Colonic mucosa (tissue), 4 donors: ENCODE measurements at regions not wholly inside any gene's neighbourhood (a gene's known extent, or its start where the extent isn't known, plus 50 kb on each side); places are given as distances from the start of the nearest gene placed in this dataset.

Experiments used
- DNase-seq: peaks from one replicate; pipeline ENCODE4 v3.0.0-alpha.2; 2020
- H3K27ac ChIP-seq: fragments of 200-600 bp; one replicate; pipeline ENCODE4 v1.8.0; 2021
- H3K27me3 ChIP-seq: fragments of 200-600 bp; one replicate; pipeline ENCODE4 v1.8.0; 2021
- H3K36me3 ChIP-seq: fragments of 200-600 bp; one replicate; pipeline ENCODE4 v1.8.0; 2021
- H3K4me1 ChIP-seq: fragments of 200-600 bp; one replicate; pipeline ENCODE4 v1.8.0; 2021; ENCODE audit warnings: mild to moderate bottlenecking
- H3K4me3 ChIP-seq: fragments of 200-600 bp; one replicate; pipeline ENCODE4 v1.8.0; 2021
- H3K9ac ChIP-seq, 2 donors: one replicate each; pipeline ENCODE4 v1.7.0; 2013; ENCODE audit warnings: control low read depth in 2 of 2, low read depth in 2 of 2, low read length in 2 of 2
- H3K9me3 ChIP-seq: fragments of 200-600 bp; one replicate; pipeline ENCODE4 v1.8.0; 2021
- CTCF ChIP-seq: fragments of 200-600 bp; IDR thresholded peaks from one replicate; pipeline ENCODE4 v1.8.0; 2022; ENCODE audit warnings: antibody characterized with exemption, mild to moderate bottlenecking
- intact Hi-C: fragments of 100-400 bp; cut with DNase I; formaldehyde crosslinking; loops from one replicate; pipeline ENCODE4 v1.14.1; 2022
- donor health status: healthy.
- donor health status: DM: no; HTN: no; CAD: no.
- donor health status: DM: no; HTN: no; CAD: no.

DNA sequence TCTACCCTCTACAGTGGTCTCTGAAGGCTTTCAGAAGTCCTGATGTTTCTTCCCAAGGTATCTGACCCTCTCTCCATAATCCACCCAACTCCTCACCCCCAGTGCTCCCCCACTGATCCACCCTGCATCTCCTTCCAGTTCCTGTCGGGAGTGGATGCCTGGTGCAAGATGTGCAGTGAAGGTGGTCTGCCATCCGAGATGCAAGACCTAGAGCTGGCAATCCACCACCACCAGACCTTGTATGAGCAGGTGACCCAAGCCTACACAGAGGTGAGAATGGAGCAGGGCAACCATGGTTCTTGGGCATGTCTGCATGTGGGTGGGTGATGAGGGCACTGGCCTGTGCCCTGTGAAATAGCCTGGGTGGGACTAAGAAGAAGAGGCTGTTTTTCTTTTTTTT is 337.8 kb upstream of the ROPN1 start:
- H3K4me1 ChIP-seq, result no peaks in the 10 kb centered on the region
- no peaks in the 10 kb centered on the region for H3K36me3 ChIP-seq
- H3K4me3 ChIP-seq, result no peak overlapping the region
- no peak for TF ChIP-seq CTCF
- no peaks in the 10 kb centered on the region for H3K27me3 ChIP-seq
- H3K9ac ChIP-seq, result no peak overlapping the region
- no peak for DNase-seq
- intact Hi-C loops, result no loop called here
- H3K27ac ChIP-seq, result no peak overlapping the region
- no peaks in the 10 kb centered on the region for H3K9me3 ChIP-seq

GRCh38 chr3:124333931-124334640 is 342.2 kb upstream of the ROPN1 start:
- Histone ChIP-seq H3K4me1 (no peaks in the 10 kb centered on the region), H3K9ac (no peak overlapping the region), H3K4me3 (no peak overlapping the region), H3K9me3 (no peaks in the 10 kb centered on the region), H3K27ac (no peak overlapping the region), H3K27me3 (no peaks in the 10 kb centered on the region), H3K36me3 (no peaks in the 10 kb centered on the region)
- intact Hi-C loops, result no loop called here
- TF ChIP-seq CTCF, result no peak
- DNase-seq, result no peak

DNA sequence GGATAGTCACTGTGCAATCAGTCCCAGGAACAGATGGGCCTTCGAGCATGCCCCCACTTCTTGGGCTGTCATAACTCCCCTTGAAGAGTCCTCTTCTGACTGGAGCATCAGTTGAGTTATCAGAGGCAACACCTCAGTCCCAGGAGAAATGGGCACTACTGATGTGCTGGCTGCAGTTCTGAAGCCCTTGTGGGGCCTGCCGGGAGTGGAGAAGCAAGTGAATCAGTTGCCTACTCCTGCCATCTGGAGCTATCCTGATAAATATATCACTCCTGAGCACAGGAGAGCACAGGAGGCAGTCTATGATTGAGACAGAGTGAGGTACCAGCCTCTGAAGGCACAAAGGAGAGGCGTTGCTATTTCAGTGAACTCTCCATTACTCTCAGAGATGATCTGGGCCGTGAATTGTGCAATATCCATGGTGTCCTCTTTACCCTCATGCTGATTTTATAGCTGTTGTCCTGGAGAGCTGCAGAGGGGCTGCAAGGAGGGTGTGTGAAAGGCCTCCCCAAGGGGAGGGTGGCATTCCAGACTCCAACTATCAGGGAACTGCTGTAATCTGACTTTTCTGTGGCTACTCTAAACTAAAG is 344.2 kb upstream of the ROPN1 start:
- Histone ChIP-seq H3K27me3 (no peaks in the 10 kb centered on the region), H3K4me3 (no peak overlapping the region), H3K4me1 (no peaks in the 10 kb centered on the region), H3K9me3 (no peaks in the 10 kb centered on the region), H3K36me3 (no peaks in the 10 kb centered on the region), H3K27ac (no peak overlapping the region), H3K9ac (no peak overlapping the region)
- TF ChIP-seq CTCF, result no peak
- intact Hi-C loops, result no loop called here
- no peak for DNase-seq

DNA sequence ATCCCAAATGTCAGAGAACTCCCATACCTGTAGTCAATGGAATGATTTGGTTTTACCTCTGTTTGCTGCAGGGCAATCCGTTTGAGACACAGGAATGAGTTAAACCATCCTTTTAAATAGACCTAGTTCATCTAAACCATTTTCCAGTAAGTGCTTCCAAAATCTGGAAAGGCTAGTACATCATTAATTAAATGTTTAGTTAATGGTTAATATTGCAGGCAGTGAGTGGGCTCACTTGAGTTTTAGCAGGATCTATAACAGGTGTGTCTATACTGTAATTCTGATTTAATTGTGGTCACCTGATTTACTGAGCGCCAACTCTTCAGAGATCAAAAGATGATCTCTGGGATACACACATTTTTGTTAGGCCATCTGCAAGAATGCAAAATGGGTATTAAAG is 353.9 kb upstream of the ROPN1 start:
- no peak for DNase-seq
- Histone ChIP-seq H3K4me3 (no peak overlapping the region), H3K9ac (no peak overlapping the region), H3K4me1 (no peaks in the 10 kb centered on the region), H3K27me3 (no peaks in the 10 kb centered on the region), H3K27ac (no peak overlapping the region), H3K9me3 (no peaks in the 10 kb centered on the region), H3K36me3 (no peaks in the 10 kb centered on the region)
- no peak for TF ChIP-seq CTCF
- intact Hi-C loops, result no loop called here

DNA sequence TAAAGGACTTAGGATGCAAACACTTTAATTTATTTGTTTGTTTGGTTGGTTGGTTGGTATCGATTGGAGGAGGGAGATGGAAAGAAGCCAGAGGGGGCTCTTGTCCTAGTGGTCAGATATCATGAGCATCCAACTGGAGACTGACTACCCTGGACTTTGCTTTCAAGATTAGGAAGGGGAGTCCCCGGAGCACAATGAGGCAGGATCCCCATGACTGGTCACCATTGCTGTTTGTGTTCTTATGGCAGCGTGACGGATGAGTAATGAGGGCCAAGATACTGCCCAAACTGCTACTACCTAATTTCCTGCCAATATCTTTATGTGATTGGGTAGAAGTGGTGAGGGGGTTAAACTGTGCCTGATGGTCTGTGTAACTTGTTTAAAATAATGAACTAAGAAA is 354.6 kb upstream of the ROPN1 start:
- Histone ChIP-seq H3K9ac (no peak overlapping the region), H3K36me3 (no peaks in the 10 kb centered on the region), H3K4me1 (no peaks in the 10 kb centered on the region), H3K4me3 (no peak overlapping the region), H3K9me3 (no peaks in the 10 kb centered on the region), H3K27ac (no peak overlapping the region), H3K27me3 (no peaks in the 10 kb centered on the region)
- intact Hi-C loops, result no loop called here
- TF ChIP-seq CTCF, result no peak
- no peak for DNase-seq
